ENCODE measurements at regions not wholly inside any gene's neighbourhood (a gene's known extent, or its start where the extent isn't known, plus 50 kb on each side); places are given as distances from the start of the nearest gene placed in this dataset.

GRCh38 chr2:100645695-100646429 lies 83.1 kb downstream of the PDCL3 start:
- DNase-seq, result no peak
- Mint-ChIP-seq H3K4me3 (no peak overlapping the region), H3K36me3 (no peaks in the 10 kb centered on the region), H3K27me3 (ENCODE audit: low read depth in 2 of 2) (peaks cover 0 to 6% of the 10 kb centered on the region in 2 donors), H3K9me3 (peaks cover 2 to 3% of the 10 kb centered on the region in 2 donors), H3K4me1 (peaks cover 22 to 26% of the 10 kb centered on the region in 2 donors), H3K27ac (no peak overlapping the region)
- Histone ChIP-seq H3K36me3 (ENCODE audit: control insufficient read depth, insufficient read depth, low read length) (no peaks in the 10 kb centered on the region), H3K4me1 (ENCODE audit: control insufficient read depth, insufficient read depth, low read length) (peaks cover 17% of the 10 kb centered on the region), H3K27ac (ENCODE audit: low read length) (no peak overlapping the region), H3K4me3 (ENCODE audit: low read length) (no peak overlapping the region), H3K27me3 (ENCODE audit: control insufficient read depth, insufficient read depth, low read length) (no peaks in the 10 kb centered on the region), H3K9me3 (ENCODE audit: control insufficient read depth, insufficient read depth, low read length) (no peaks in the 10 kb centered on the region)
- TF ChIP-seq, protein P1, sequence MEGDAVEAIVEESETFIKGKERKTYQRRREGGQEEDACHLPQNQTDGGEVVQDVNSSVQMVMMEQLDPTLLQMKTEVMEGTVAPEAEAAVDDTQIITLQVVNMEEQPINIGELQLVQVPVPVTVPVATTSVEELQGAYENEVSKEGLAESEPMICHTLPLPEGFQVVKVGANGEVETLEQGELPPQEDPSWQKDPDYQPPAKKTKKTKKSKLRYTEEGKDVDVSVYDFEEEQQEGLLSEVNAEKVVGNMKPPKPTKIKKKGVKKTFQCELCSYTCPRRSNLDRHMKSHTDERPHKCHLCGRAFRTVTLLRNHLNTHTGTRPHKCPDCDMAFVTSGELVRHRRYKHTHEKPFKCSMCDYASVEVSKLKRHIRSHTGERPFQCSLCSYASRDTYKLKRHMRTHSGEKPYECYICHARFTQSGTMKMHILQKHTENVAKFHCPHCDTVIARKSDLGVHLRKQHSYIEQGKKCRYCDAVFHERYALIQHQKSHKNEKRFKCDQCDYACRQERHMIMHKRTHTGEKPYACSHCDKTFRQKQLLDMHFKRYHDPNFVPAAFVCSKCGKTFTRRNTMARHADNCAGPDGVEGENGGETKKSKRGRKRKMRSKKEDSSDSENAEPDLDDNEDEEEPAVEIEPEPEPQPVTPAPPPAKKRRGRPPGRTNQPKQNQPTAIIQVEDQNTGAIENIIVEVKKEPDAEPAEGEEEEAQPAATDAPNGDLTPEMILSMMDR (IDR thresholded peaks at IDR 0.05), result no peak
- no peak for ATAC-seq
- WGBS (ENCODE audit: insufficient coverage), result 92% methylated on average over 8 of the region's 8 CpGs
- intact Hi-C loops (cut with micrococcal nuclease), result no loop called here

- TF ChIP-seq, protein P1 (IDR thresholded peaks at IDR 0.05), result no peak
- H3K27ac ChIP-seq (ENCODE audit: low read length), result no peak overlapping the region
- intact Hi-C loops (cut with micrococcal nuclease), result no loop called here
- H3K36me3 Mint-ChIP-seq, result no peaks in the 10 kb centered on the region
- peaks cover 22 to 26% of the 10 kb centered on the region in 2 donors for H3K4me1 Mint-ChIP-seq
- DNase-seq, result no peak
- peaks cover 0 to 9% of the 10 kb centered on the region in 2 donors for H3K27me3 Mint-ChIP-seq (ENCODE audit: low read depth in 2 of 2)
- WGBS (ENCODE audit: insufficient coverage), result 88% methylated on average over 1 of the region's 1 CpG
- H3K4me1 ChIP-seq (ENCODE audit: control insufficient read depth, insufficient read depth, low read length), result peaks cover 17% of the 10 kb centered on the region
- H3K9me3 ChIP-seq (ENCODE audit: control insufficient read depth, insufficient read depth, low read length), result no peaks in the 10 kb centered on the region
- peaks cover 2 to 3% of the 10 kb centered on the region in 2 donors for H3K9me3 Mint-ChIP-seq
- ATAC-seq, result no peak
- no peaks in the 10 kb centered on the region for H3K36me3 ChIP-seq (ENCODE audit: control insufficient read depth, insufficient read depth, low read length)
- no peak overlapping the region for H3K27ac Mint-ChIP-seq
- H3K27me3 ChIP-seq (ENCODE audit: control insufficient read depth, insufficient read depth, low read length), result no peaks in the 10 kb centered on the region
- H3K4me3 ChIP-seq (ENCODE audit: low read length), result no peak overlapping the region
- H3K4me3 Mint-ChIP-seq, result no peak overlapping the region
Measured at GRCh38 chr2:100647709-100648108, 84.9 kb downstream of the PDCL3 start.

- no peaks in the 10 kb centered on the region for H3K36me3 Mint-ChIP-seq
- H3K9me3 Mint-ChIP-seq, result peaks cover 2 to 3% of the 10 kb centered on the region in 2 donors
- H3K27ac Mint-ChIP-seq, result no peak overlapping the region
- peaks cover 4 to 9% of the 10 kb centered on the region in 2 donors for H3K4me1 Mint-ChIP-seq
- 87% methylated on average over 2 of the region's 3 CpGs for WGBS (ENCODE audit: insufficient coverage)
- H3K27me3 Mint-ChIP-seq (ENCODE audit: low read depth in 2 of 2), result peaks cover 5 to 9% of the 10 kb centered on the region in 2 donors
- intact Hi-C loops (cut with micrococcal nuclease), result no loop called here
- no peak overlapping the region for H3K4me3 ChIP-seq (ENCODE audit: low read length)
- no peak for ATAC-seq
- DNase-seq, result peak in 1 of 2 donors; percentile 27
- TF ChIP-seq, protein P1 (IDR thresholded peaks at IDR 0.05), result no peak
- H3K9me3 ChIP-seq (ENCODE audit: control insufficient read depth, insufficient read depth, low read length), result peaks cover 2% of the 10 kb centered on the region
- H3K27me3 ChIP-seq (ENCODE audit: control insufficient read depth, insufficient read depth, low read length), result no peaks in the 10 kb centered on the region
- H3K4me3 Mint-ChIP-seq, result no peak overlapping the region
- H3K4me1 ChIP-seq (ENCODE audit: control insufficient read depth, insufficient read depth, low read length), result no peaks in the 10 kb centered on the region
- H3K27ac ChIP-seq (ENCODE audit: low read length), result no peak overlapping the region
- H3K36me3 ChIP-seq (ENCODE audit: control insufficient read depth, insufficient read depth, low read length), result no peaks in the 10 kb centered on the region
Measured at GRCh38 chr2:100650151-100650550, 87.4 kb downstream of the PDCL3 start.
